PC-3 (cell line): ENCODE measurements at regions not wholly inside any gene's neighbourhood (a gene's known extent, or its start where the extent isn't known, plus 50 kb on each side); places are given as distances from the start of the nearest gene placed in this dataset.

Experiments used
- ATAC-seq: fragments of 200-7000 bp; cut with Tn5 transposase; 2 replicates; pipeline ENCODE4 v1.9.1; 2020; ENCODE audit warnings: mild to moderate bottlenecking, moderate library complexity
- BruUV-seq: library from RNA; stranded (reverse); fragments of 400-500 nt; replicated peaks from 2 replicates; lab custom pipeline; 2021; lab: Mats Ljungman, UMichigan
- CTCF ChIA-PET: fragments of 300-600 bp; sonication (Branson Sonifier 250); formaldehyde crosslinking; loops from one replicate; lab custom pipeline; 2022; ENCODE audit warnings: antibody characterized with exemption; lab: Charles Lee
- POLR2A ChIA-PET: fragments of 300-600 bp; sonication (Branson Sonifier 250); formaldehyde crosslinking; loops from one replicate; lab custom pipeline; 2022; ENCODE audit warnings: antibody characterized with exemption; ENCODE audit not compliant: unreplicated experiment; lab: Charles Lee
- DNase-seq: peaks from one replicate; pipeline ENCODE4 v3.0.0-alpha.2; 2015
- H2AFZ ChIP-seq: fragments of 300-600 bp; sonication (generic); 2 replicates; pipeline ENCODE4 v1.6.0; 2016; ENCODE audit warnings: antibody characterized with exemption, low read length
- H3F3A ChIP-seq: fragments of 300-600 bp; sonication (generic); one replicate; pipeline ENCODE4 v1.6.0; 2017; ENCODE audit warnings: antibody characterized with exemption, low read length, control low read depth, mild to moderate bottlenecking; ENCODE audit not compliant: unreplicated experiment
- H3K27ac ChIP-seq: fragments of 300-600 bp; sonication (generic); 2 replicates; pipeline ENCODE4 v1.5.1; 2016; ENCODE audit warnings: mild to moderate bottlenecking, low read length
- H3K27me3 ChIP-seq: fragments of 300-600 bp; sonication (generic); 2 replicates; pipeline ENCODE4 v1.6.1; 2016; ENCODE audit warnings: low read length, mixed read lengths
- H3K36me3 ChIP-seq: fragments of 300-600 bp; sonication (generic); 2 replicates; pipeline ENCODE4 v1.6.1; 2016; ENCODE audit warnings: low read depth, mixed run types, low read length, mixed read lengths
- H3K4me1 ChIP-seq: fragments of 300-600 bp; sonication (generic); 2 replicates; pipeline ENCODE4 v1.5.1; 2016; ENCODE audit warnings: low read length; ENCODE audit not compliant: insufficient read depth
- H3K4me2 ChIP-seq: fragments of 300-600 bp; sonication (generic); 2 replicates; pipeline ENCODE4 v1.6.0; 2016; ENCODE audit warnings: low read length
- H3K4me3 ChIP-seq: fragments of 300-600 bp; sonication (generic); 2 replicates; pipeline ENCODE4 v1.5.1; 2016; ENCODE audit warnings: mild to moderate bottlenecking, low read length, mixed read lengths
- H3K79me2 ChIP-seq: fragments of 300-600 bp; sonication (generic); 2 replicates; pipeline ENCODE4 v1.6.1; 2017; ENCODE audit warnings: low read length, mixed read lengths
- H3K9ac ChIP-seq: fragments of 300-600 bp; sonication (generic); 2 replicates; pipeline ENCODE4 v1.6.0; 2016; ENCODE audit warnings: mild to moderate bottlenecking, low read length
- H3K9me2 ChIP-seq: fragments of 300-600 bp; sonication (generic); replicated peaks from 2 replicates; pipeline ENCODE4 v1.6.1; 2016; ENCODE audit warnings: mixed run types, low read length, mixed read lengths
- H3K9me3 ChIP-seq: fragments of 300-600 bp; sonication (generic); 2 replicates; pipeline ENCODE4 v1.6.1; 2016; ENCODE audit warnings: low read length, mixed read lengths
- H4K20me1 ChIP-seq: fragments of 300-600 bp; sonication (generic); 2 replicates; pipeline ENCODE4 v1.6.1; 2016; ENCODE audit warnings: low read length, mixed read lengths
- CTCF ChIP-seq: fragments of 300-600 bp; sonication (generic); conservative IDR thresholded peaks from 2 replicates; pipeline ENCODE4 v1.5.1; 2017; ENCODE audit warnings: antibody characterized with exemption, low read depth, mild to moderate bottlenecking, low read length
- EZH2 ChIP-seq: fragments of 300-600 bp; sonication (generic); IDR thresholded peaks from one replicate; pipeline ENCODE4 v1.6.1; 2017; ENCODE audit warnings: antibody characterized with exemption, mild to moderate bottlenecking, low read length; ENCODE audit not compliant: unreplicated experiment
- EZH2phosphoT487 ChIP-seq: fragments of 300-600 bp; sonication (generic); IDR thresholded peaks from 2 replicates; pipeline ENCODE4 v1.6.1; 2018; ENCODE audit warnings: mild to moderate bottlenecking, antibody characterized with exemption, low read length, borderline replicate concordance
- intact Hi-C: fragments of 100-400 bp; cut with micrococcal nuclease; formaldehyde crosslinking; loops from 2 replicates; pipeline ENCODE4 v1.9.0; 2023

GRCh38 chr15:38660738-38661137 lies 96.1 kb upstream of the RASGRP1 start:
- TF ChIP-seq CTCF: no peak
- TF ChIP-seq EZH2phosphoT487: no peak
- no peak for TF ChIP-seq EZH2
- no peak overlapping the region for H3K4me3 ChIP-seq
- no peak overlapping the region for H3K27ac ChIP-seq
- H3F3A ChIP-seq: no peaks in the 10 kb centered on the region
- no peaks in the 10 kb centered on the region for H3K36me3 ChIP-seq
- no peak overlapping the region for H3K9ac ChIP-seq
- no peaks in the 10 kb centered on the region for H3K9me2 ChIP-seq
- ChIA-PET CTCF (no interaction called here), POLR2A (no interaction called here)
- ATAC-seq (no peak), DNase-seq (no peak)
- no TSS peak for BruUV-seq
- no peaks in the 10 kb centered on the region for H3K4me1 ChIP-seq
- peaks cover 29% of the 10 kb centered on the region for H3K27me3 ChIP-seq
- no peaks in the 10 kb centered on the region for H3K79me2 ChIP-seq
- no peak overlapping the region for H2AFZ ChIP-seq
- no peak overlapping the region for H3K4me2 ChIP-seq
- no peaks in the 10 kb centered on the region for H4K20me1 ChIP-seq
- intact Hi-C loops: no loop called here
- H3K9me3 ChIP-seq: no peaks in the 10 kb centered on the region

- Histone ChIP-seq H3K4me3 (no peak overlapping the region), H3K9me3 (no peaks in the 10 kb centered on the region), H3K27me3 (peaks cover 36% of the 10 kb centered on the region), H4K20me1 (no peaks in the 10 kb centered on the region), H3K4me1 (no peaks in the 10 kb centered on the region), H3K36me3 (no peaks in the 10 kb centered on the region), H3K4me2 (no peak overlapping the region), H3K79me2 (no peaks in the 10 kb centered on the region), H3K9me2 (no peaks in the 10 kb centered on the region), H3K9ac (no peak overlapping the region), H3K27ac (no peak overlapping the region), H2AFZ (no peak overlapping the region), H3F3A (no peaks in the 10 kb centered on the region)
- ChIA-PET CTCF (interaction anchor here (0.6 kb wide), 1 partner anchor 222 kb away, joined by 3 read pairs; no protein-coding TSS in a partner anchor), POLR2A (no interaction called here)
- DNase-seq: no peak
- TF ChIP-seq EZH2 (no peak), CTCF (no peak), EZH2phosphoT487 (no peak)
- intact Hi-C loops: no loop called here
- no peak for ATAC-seq
- BruUV-seq: no TSS peak
Observed at GRCh38 chr15:38662033-38662802, 97.6 kb upstream of the RASGRP1 start.

- Histone ChIP-seq H3K9me2 (no peaks in the 10 kb centered on the region), H3K4me1 (no peaks in the 10 kb centered on the region), H3K27me3 (peaks cover 41% of the 10 kb centered on the region), H3K9ac (no peak overlapping the region), H3K9me3 (no peaks in the 10 kb centered on the region), H3K79me2 (no peaks in the 10 kb centered on the region), H3K4me2 (no peak overlapping the region), H3K4me3 (no peak overlapping the region), H2AFZ (no peak overlapping the region), H4K20me1 (no peaks in the 10 kb centered on the region), H3K36me3 (no peaks in the 10 kb centered on the region), H3F3A (no peaks in the 10 kb centered on the region), H3K27ac (no peak overlapping the region)
- intact Hi-C loops: no loop called here
- no TSS peak for BruUV-seq
- no peak for TF ChIP-seq CTCF
- TF ChIP-seq EZH2phosphoT487: no peak
- TF ChIP-seq EZH2: no peak
- ATAC-seq (no peak), DNase-seq (no peak)
- POLR2A ChIA-PET: no interaction called here
- CTCF ChIA-PET: no interaction called here
Observed at GRCh38 chr15:38662805-38663204, 98.2 kb upstream of the RASGRP1 start.
